HK-2 (cell line): ENCODE measurements at regions not wholly inside any gene's neighbourhood (a gene's known extent, or its start where the extent isn't known, plus 50 kb on each side); places are given as distances from the start of the nearest gene placed in this dataset.
"Not testable (repeated sequence)": the region's sequence is repeated elsewhere in the genome, so short reads cannot be mapped to it uniquely, and the experiment has no call there.

Source experiments
- DNase-seq: peaks from one replicate; pipeline ENCODE4 v3.0.0-alpha.2; 2018; ENCODE audit not compliant: unreplicated experiment

DNA sequence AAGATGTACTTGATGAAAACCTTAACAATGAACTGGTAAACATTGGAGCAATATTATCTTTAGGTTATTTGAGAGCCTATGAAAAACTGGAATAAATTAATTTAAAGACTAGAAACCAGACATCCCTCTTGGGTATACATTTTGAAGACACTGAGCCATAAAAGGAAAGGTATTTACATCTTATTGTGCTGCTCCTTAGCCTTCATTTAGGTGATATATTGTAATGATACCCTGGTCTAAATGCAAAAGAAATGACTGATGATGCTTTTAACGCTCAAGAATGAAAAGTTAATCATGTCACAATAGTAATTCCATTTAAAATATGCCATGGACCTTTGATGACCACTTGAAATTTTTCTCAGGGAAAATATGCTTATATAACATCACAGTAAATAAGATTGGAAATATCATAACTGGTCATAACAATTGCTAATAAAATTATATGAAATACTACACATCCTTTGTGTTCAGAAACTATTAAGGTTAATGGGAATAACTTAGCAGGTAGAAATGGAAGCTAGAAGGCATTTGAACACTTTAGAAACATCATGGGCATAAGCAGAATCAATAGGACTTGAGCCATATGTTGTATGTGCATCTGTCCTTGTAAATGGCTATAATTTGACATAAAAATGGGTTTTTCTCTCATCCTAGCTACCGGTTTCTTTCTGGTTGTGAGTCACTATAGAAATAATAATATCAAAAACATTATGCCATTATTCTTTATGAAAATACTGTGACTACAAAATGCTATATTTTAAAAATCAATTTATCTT lies 979.7 kb downstream of the RAPGEF2 start:
- no peak for DNase-seq

DNA sequence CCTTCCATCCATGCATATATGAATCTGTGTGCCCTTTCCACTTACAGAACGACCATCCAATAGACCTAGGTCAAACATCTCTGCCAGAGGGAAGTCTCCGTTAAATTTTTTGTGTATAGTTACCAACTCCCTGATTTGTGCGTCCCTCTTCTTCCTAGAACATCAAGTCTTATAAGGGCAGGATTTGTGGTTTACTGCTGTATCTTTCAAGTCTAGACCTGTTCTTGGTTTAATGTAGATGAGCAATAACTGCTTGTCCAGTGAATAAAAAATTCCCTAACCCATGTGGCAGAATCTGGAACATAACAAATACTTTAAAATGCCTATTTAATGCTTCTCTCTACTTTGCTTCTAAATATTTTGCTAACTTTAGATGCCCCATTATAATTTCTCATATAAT lies 988.8 kb downstream of the RAPGEF2 start:
- no peak for DNase-seq

DNA sequence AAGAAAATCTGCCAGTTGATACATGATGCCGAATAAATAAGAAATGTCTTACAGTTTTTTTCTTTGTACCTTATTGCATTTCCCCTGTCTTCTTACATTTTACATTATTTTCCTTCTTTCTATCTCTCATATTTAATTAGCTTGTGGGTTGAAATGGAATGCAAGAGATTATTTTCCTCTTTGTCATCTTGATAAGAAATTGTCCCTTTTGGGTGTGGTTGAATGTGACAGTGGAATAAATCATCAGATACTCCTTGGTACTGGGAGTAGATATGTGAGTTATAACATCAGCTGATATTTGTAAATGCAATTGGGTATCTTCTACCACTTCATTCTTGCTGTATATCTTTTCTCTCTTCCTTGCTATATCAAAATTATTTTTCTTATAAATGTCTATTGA lies 997.4 kb downstream of the RAPGEF2 start:
- DNase-seq: no peak

DNA sequence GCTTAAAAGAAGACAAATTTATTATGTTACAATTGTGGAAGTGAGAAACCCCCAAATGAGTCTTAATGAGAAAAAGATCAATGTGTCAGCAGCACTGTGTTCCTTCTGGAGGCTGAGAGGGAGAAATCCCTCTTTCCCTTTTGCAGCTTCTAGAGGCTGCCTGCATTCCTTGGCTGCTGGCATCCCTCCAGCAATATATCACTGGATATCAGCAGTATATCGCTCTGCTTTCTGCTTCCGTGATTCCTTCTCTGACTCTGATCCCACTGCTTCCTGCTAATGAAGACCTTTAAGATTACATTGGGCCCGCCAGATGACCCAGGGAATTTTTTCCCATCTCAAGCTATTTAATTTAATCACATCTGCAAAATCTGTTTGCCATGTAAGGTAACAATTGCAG lies 1008.0 kb downstream of the RAPGEF2 start:
- no peak for DNase-seq

DNA sequence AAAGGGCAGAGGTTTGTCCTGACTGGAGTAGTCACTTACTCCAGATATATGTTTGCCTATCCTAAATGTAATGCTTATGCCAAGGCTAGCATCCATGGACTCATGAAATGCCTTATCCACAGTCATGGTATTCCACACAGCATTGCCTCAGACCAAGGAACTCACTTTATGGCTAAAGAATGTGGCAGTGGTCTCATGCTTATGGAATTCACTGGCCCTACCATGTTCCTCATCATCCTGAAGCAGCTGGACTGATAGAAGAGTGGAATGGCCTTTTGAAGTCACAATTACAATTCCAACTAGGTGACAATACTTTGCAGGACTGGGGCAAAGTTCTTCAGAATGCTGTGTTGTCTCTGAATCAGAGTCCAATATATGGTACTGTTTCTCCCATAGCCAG lies 1014.8 kb downstream of the RAPGEF2 start:
- DNase-seq: no peak

DNA sequence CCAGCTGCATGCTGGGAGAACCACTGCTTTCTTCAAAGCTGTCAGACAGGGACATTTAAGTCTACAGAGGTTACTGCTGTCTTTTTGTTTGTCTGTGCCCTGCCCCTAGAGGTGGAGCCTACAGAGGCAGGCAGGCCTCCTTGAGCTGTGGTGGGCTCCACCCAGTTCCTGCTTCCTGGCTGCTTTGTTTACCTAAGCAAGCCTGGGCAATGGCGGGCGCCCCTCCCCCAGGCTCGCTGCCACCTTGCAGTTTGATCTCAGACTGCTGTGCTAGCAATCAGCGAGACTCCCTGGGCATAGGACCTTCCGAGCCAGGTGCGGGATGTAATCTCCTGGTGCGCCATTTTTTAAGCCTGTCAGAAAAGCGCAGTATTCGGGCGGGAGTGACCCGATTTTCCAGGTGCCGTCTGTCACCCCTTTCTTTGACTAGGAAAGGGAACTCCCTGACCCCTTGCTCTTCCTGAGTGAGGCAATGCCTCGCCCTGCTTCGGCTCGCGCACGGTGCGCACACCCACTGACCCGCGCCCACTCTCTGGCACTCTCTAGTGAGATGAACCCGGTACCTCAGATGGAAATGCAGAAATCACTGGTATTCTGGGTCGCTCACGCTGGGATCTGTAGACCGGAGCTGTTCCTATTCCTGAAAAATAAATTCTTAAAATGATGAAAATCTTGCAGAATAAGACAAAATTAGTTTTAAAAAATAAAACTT lies 1022.9 kb downstream of the RAPGEF2 start:
- not testable (repeated sequence) for DNase-seq

DNA sequence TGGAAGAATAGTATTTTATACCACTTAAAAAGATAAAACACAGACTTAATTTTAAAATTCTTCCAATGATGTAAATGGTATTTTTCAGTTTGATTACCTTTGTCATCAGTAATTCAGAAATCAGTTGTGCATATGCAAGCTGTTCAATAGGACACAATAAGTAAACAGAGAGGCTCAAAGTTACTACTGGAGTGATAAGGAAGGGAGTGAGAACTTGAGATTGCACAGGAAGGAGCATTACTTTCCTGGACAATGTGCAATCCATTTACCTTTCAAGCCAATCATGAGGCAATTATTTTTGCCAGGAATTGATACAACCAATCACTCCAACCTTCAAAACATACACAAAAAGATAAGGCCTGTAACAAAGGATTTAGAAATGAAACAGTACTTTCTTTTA lies 1024.3 kb downstream of the RAPGEF2 start:
- no peak for DNase-seq

DNA sequence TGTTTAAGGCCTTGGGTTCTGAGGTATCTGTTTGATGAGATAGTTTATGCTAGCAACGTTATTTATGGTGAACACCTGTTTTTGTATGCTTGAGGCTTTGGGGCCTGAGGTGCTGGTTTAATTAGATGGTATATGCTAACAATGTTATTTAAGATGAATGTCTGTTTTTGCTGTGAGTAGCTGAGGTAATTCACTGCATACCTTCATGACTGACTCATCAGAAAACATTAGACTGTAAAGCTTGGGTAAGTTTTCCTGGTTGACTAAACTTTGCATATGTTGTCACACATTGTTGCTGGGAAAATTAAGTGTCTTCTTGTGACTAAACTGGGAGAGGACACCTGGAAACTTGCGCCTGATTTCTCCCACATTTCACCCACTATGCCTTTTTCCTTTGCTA lies 1026.6 kb downstream of the RAPGEF2 start:
- no peak for DNase-seq

DNA sequence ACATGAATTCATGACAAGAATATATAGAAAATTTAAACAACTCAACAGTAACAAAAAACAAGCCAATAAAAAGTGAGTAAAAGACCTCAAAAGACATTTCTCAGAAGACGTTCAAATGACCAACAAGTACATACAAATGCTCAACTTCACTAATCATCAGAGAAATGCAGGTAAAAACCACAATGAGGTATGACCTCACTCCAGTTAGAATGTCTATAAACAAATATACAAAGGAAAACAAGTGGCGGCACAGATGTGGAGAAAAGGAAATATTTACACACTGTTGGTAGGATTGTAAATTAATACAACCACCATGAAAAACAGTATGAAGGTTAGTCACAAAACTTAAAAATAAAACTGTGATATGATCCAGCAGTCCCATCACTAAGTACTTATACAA lies 1033.1 kb downstream of the RAPGEF2 start:
- no peak for DNase-seq

DNA sequence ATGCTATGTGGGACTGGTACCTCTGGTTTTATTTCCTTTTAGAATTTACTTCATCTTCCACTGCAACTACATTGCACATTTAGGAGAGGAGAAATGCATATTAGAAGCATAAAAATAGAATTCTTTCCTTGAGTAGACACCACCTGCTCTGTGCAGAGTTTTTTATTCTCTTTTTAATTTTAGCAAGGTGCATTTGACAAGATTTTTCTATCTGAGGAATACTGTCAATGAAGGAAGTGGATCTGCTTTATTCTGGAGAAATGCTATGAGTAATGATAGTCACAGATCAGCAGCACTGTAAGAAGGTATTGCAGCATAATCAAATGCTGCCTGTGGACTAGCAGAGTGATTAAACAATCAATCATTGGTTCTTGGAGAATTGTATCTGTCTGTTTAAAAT lies 1038.3 kb downstream of the RAPGEF2 start:
- no peak for DNase-seq

DNA sequence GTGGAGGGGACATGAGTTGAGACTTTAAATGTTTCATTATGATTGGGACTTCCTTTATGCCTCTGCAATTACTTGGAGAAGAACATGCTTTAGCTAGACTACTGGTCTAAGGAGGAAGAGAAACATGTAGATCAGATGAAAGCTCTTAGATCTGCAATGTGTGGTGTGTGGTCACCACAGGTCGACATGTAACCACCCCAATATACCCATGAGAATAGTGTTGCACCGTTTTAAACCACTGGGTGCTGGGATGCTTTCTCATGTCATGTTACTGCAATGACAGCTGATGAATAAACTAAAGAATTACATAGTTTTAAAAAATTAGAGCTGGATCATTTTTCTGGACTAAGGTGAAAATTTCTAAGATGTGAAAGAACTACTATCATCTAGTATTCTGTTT lies 1039.7 kb downstream of the RAPGEF2 start:
- no peak for DNase-seq

DNA sequence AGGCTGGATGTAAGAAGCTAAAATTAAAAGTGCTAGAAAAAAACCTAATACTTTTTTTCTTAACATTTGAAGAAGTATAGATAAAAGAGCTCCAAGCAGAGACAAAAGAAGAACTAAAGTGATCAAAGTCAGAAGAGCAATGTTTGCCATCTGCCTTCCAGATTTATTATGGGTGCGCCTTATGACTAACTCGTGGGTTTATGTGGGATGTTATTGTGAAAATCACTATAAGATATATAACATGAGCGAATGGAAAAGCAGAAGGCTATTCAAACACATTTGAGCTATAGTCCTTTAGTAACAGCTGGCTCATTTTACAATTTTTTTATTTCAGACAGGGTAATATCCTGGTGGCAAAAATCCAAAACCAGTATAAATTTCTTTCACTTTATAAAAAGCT lies 1040.7 kb downstream of the RAPGEF2 start:
- no peak for DNase-seq

DNA sequence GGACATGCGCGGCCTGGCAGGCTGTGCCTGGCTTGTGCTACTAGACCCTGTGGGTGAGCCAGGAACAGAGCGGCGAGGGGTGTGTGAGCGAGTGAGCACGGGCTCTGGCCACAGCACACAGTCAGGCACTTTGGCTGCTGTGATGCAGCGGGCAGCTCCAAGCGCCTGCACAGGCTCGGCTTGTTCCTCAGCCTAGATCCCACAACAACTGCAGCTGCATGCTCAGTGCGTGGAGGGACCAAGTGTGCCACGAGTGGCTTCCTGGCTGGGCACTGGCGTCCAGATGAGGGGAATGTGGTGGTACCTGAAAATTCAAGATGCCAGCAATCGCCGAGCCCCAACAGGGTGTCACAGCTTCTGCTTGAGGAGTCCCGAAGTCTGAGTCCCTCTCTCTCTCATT lies 1056.6 kb downstream of the RAPGEF2 start:
- DNase-seq: no peak

DNA sequence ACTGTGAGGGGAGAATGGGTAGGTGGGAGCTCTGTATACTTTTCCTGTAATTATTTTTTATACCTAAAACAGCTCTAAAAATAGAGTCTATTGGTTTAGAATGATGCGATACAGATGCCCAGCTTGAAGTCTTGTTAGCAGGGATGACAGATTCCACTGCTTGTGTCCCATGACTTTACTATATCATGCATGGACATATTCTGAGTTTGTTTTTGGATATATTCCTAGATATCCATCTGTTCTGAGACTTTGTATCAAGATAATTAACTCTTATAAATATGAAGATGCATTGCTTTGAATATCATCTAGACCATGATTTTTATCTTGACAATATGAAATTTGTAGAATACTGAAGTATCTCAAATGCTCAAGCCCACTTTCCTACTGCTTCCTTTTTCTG lies 1058.1 kb downstream of the RAPGEF2 start:
- DNase-seq: no peak

DNA sequence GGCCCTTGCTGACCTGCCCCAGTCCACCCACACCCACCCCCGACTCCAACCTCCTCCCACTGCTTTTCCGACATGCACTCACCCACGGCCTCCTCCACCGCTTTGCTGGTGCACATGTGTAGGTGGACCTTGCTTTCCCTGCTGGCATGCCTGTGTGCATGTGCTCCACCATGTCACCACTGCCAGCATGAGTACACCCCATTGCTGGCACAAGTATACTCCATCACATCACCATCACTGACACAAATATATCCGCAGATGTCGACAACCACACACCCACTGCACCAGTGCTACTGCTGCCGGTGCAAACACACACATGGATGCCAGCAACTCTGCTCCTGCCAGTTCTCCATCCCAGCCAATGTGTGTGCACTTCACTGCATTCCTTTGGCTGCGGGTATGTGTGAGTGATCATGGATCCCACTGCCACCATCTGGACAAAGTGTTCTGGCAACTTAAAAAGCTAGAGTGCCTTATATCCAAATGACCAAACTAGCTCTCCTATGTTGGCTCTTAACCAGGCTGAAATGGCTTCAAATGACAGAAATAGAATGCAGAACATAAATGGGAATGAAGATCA lies 1072.3 kb downstream of the RAPGEF2 start:
- DNase-seq: no peak

DNA sequence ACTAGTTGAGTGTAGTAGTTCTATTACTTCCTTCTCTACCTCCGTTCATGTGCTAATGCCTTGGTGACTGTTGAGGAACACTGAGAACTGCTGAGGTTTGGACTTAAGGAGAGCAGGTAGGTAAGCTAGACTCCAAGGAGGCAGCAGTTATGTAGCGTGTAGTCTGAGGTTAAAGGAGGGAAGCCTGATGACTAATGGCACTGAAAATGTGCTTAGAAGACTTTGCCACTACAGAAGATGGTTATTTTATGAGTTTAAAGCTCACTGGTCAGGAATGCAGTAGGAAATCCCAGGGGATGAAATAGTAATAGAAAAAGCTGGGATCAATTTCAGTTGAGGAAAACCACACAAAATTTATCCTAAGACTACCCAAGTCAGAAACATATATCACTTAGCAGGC lies 1077.3 kb downstream of the RAPGEF2 start:
- DNase-seq: peak; percentile 26

DNA sequence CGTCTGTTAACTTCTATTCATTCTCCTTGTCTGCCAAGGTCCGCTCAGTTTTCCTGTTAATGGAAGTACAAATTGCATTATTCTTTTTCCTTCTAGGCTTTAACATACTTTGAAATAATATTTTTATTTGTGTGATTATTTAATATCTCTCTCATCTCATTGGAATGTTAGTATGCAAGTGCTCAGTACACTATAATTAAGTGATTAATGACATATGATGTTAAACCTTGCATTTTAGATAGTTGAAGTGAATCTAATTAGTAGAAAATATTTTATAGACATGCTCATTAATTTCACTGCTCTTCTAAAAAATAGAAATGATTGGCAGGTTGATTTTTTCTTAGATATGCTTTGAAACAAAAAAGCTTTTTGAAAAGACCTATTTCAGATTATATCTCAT lies 1079.8 kb downstream of the RAPGEF2 start:
- no peak for DNase-seq

DNA sequence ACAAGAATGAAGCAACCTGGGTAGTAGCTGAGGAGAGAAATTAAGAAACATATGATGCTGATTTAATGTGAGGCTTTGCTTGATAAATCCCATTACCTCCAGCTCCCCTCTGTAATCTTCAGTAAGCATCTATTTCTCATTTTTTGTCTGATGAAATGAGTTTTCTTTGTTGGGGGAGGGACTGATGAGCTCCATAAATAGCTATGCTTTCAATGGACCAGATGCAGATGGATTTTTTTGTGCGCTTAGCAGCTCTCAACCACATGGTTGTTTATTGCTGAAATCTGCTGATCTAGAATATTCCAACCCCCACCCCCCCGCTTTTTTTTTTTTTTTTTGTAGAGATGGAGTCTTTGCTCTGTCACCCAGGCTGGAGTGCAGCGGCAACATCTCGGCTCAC lies 1082.0 kb downstream of the RAPGEF2 start:
- no peak for DNase-seq

DNA sequence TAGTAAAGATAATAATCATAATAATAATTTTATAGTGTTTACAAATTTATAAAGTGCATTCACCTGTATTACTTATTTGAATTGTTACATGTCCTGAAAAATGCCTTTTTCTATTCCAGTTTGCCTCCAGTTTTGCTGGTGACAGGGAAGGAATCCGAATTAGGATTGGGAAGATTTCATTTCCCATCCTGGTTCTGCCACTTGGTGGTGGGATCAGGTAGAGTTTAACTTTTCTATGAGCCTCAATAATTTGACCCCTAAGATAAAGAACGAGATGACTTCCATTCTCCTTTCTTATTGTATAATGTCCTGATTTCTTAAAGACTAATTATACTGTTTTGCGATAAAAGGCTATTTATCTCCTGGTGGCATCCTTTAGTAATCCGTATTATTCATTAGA lies 1090.9 kb downstream of the RAPGEF2 start:
- no peak for DNase-seq

DNA sequence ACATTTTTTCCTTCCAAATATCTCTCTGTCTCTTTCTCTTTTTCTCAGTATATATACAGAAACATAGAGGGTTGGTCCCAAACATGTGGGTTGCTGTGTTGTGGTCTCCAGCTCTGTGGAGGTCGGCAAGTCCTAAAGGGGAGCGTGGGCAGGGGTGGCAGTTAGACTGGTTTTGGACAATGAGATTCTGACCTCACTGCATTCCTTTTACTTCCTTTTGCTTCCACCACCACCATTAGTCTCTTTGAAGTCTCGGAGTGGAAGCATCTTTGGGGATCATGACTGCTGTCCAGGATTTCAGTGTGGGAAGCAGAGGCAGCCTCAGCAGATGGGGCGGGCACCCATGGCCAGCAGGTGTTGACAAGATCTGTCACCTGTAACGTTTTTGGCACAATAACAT lies 1091.8 kb downstream of the RAPGEF2 start:
- DNase-seq: no peak

DNA sequence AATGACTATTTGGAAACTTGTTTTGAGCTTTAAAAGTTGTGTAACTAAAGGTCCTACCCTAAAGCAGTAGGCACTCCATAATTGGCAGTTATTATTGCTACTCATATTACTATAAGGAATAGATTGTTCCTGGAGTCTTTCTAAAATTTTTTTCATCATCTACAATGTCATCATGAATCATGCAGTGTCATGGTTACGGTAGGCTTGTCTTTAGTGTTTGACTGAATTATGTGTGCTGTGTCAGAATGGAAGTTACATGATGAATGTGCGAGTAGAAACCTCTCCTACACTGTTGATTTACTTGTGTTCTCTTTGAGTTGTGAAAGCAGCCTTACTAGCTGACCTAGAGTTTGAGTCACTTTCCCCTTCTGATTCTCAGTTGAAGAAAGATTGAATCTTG lies 1099.9 kb downstream of the RAPGEF2 start:
- no peak for DNase-seq

DNA sequence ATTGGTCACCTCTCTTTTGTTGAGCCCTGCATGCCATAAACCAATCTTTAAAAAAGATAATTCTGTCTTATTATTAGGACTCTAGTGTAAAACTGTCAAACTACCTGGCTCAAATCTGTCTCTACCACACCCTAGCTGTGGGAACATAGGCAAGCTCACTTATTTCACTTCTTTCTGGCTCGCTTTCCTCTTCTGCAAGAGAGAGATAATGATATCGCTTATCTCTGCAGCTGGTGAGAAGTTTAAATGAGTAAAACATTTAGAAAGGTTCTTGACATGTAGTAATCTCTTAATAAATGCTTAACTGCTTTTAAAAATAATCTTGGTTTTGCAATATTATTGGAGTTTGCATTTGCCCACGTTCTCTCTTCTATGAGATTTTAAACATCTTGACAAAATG lies 1109.2 kb downstream of the RAPGEF2 start:
- no peak for DNase-seq

DNA sequence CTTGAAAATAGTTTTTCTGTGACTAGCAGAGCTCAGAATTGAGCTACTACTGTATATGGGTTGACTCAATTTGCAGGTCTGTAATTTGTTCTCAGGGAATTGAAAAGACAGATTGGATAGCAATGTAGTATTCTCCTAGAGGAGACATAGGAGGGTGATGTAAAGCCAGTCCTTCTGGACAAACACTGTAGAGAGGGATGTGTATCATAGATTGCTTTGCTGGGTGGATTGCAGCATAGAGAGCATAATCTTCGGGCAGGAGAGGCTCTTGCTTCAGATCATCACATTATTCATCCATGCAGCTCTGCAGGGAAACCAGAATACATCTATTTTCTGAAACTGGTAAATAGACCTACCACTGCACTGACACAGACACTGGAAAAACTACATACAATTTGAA lies 1110.5 kb downstream of the RAPGEF2 start:
- no peak for DNase-seq
